HG03196 (cell line): ENCODE measurements at regions not wholly inside any gene's neighbourhood (a gene's known extent, or its start where the extent isn't known, plus 50 kb on each side); places are given as distances from the start of the nearest gene placed in this dataset.
"Not testable (repeated sequence)": the region's sequence is repeated elsewhere in the genome, so short reads cannot be mapped to it uniquely, and the experiment has no call there.

Source experiments
- ATAC-seq: cut with Tn5 transposase; IDR thresholded peaks from one replicate; pipeline ENCODE4 v1.9.1; 2021; ENCODE audit not compliant: unreplicated experiment

DNA sequence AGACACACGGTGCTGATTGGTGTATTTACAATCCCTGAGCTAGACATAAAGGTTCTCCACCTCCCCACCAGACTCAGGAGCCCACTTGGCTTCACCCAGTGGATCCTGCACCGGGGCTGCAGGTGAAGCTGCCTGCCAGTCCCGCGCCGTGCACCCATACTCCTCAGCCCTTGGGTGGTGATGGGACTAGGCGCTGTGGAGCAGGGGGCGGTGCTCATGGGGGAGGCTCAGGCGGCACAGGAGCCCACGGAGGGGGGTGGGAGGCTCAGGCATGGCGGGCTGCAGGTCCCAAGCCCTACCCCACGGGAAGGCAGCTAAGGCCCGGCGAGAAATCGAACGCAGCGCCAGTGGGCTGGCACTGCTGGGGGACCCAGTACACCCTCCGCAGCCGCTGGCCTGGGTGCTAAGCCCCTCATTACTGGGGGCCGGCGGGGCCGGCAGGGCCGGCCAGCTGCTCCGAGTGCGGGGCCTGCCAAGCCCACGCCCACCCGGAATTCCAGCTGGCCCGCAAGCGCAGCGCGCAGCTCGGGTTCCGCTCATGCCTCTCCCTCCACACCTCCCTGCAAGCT lies 1447.2 kb downstream of the RAPGEF2 start:
- ATAC-seq, result not testable (repeated sequence)

DNA sequence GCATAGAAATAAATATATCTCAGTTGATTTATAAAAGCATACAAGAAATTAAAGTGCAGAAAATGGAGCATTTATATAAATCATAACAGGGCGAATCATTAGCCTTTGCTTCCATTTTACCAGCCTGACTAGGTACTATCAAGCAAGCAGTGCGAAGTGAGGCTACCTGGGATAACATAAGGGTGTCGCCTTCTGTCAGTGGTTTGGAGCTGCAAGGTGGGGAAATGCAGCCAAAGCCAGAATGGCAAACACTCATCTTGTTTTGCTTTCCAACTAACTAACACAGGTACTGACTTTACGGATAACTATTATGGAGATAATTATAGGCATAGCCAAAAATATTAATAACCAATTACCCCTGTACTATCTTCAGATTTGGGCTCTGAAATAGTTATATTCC lies 1459.8 kb downstream of the RAPGEF2 start:
- ATAC-seq, result no peak

GRCh38 chr4:160563552-160564282 lies 1460.8 kb downstream of the RAPGEF2 start:
- ATAC-seq, result no peak

GRCh38 chr4:160567634-160568033 lies 1464.8 kb downstream of the RAPGEF2 start:
- no peak for ATAC-seq

DNA sequence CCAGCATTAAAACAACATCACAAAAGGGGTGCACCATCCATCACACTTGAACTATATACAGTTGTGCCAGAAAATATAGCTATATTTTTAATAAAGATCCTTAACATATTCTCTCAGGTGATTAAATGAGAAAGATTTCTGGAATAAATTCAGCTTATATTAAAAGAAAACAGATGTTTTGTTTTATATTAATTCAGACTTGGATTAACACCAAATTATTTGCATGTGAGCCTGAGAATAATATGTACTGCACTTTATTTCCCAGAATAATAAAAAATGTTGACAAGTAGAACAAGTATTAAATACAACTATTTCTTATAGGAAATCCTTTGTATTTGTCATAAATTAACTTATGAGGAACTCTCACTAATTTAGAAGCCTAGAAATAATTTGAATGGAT lies 1467.4 kb downstream of the RAPGEF2 start:
- ATAC-seq, result no peak

DNA sequence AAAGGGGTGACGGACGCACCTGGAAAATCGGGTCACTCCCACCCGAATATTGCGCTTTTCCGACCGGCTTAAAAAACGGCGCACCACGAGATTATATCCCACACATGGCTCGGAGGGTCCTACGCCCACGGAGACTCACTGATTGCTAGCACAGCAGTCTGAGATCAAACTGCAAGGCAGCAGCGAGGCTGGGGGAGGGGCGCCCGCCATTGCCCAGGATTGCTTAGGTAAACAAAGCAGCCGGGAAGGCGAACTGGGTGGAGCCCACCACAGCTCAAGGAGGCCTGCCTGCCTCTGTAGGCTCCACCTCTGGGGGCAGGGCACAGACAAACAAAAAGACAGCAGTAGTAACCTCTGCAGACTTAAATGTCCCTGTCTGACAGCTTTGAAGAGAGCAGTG lies 1471.4 kb downstream of the RAPGEF2 start:
- ATAC-seq, result not testable (repeated sequence)

GRCh38 chr4:160580581-160580980 lies 1477.7 kb downstream of the RAPGEF2 start:
- ATAC-seq, result no peak

GRCh38 chr4:160592258-160592657 lies 1489.4 kb downstream of the RAPGEF2 start:
- no peak for ATAC-seq

GRCh38 chr4:160595646-160596045 lies 1492.8 kb downstream of the RAPGEF2 start:
- ATAC-seq, result no peak

DNA sequence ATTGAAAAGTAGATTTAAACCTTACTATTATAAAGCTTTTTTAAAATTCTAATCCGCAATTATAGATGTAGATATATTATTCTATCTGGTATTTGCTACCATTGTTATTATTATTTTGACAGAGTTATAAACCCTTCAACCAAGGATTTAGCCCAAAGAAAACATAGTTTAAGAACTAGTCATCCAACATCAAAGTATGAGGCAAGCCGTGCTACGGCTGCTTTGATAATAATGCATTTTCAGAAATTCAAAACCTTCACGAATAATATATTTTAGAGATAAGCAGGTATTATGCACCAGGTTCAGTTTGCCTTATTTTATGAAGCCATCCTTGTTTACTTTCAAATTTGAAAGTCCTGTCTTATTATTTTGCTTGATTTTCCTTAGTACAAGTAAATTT lies 1501.7 kb downstream of the RAPGEF2 start:
- ATAC-seq, result no peak

DNA sequence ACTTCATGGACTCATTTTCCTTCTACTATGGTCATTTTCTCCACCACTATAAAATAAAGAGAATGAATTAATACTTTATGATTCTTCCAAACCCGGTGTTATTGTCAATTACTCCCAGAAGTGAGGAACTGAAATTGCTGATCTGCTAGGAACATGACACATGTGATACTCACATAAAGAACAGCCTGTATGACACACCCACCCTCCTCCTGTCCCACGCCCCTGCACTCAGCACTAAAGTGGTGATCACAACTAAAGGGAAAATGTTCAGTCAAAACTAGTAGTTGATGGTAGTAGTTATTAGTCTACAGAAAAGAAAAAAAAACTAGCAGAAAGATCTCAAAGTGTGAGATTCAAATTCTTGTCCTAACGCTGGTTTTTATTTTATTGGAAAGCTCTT lies 1508.3 kb downstream of the RAPGEF2 start:
- ATAC-seq, result no peak

DNA sequence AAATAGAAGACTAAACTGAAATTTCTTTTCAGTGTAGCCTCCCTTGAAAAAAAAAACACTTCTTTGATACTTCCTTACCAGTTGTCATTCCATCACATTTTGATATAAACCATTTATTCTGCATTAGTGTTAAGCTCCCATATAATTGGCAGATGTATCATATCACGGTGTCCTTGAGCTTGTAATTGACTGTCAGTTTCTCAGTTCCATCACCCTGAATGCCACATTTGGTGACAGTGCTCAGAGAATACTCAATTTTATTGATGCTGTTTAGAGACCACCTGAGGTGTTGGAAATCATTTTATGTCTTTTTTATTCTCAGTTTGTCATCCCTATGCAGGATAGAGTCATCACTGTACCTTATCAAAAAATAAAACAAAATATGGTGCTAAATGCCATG lies 1528.2 kb downstream of the RAPGEF2 start:
- no peak for ATAC-seq

GRCh38 chr4:160652790-160653189 lies 1511.0 kb downstream of the FSTL5 start:
- ATAC-seq, result no peak

DNA sequence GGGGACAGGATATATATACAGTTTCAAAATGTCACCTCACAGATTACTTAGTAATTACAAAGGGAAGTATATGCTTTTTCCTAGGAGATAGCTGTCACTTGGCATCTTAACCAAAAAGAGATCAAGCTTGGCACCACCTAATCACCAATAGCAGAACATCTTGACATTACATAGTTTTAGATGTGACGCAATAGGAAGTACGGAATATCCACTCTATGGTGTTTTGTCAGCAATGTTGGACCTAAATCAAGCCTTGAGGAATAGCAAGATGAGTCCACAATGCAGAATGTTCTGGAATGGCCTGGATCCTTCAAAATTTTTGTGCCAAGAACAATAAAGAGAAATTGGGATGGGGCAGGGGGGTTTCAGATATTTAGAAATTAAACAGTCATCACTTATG lies 1488.2 kb downstream of the FSTL5 start:
- no peak for ATAC-seq

- ATAC-seq, result no peak
These were observed 1478.1 kb downstream of the FSTL5 start for GRCh38 chr4:160685729-160686128.

DNA sequence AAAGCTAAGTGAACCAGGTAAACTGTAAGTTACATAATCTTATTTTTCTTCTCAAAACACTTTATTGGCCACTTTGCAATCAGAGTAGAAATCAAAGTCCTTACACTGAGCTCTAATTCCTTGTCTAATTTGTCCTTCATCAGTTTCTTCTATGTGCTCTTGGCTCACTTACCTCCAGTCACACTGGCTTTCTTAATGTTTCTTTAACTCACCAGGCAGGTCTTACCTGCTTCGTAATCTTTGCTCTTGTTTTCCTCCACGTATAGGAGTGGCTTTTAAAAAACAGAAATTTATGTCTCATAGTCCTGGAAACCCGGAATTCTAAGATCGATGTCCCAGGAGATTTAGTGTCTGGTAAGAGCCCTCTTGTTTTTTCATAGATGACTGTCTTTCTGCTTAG lies 1462.1 kb downstream of the FSTL5 start:
- ATAC-seq, result no peak

- ATAC-seq, result no peak
These were observed 1454.8 kb downstream of the FSTL5 start for GRCh38 chr4:160709026-160709425.

GRCh38 chr4:160709546-160709945 lies 1454.3 kb downstream of the FSTL5 start:
- ATAC-seq, result no peak

DNA sequence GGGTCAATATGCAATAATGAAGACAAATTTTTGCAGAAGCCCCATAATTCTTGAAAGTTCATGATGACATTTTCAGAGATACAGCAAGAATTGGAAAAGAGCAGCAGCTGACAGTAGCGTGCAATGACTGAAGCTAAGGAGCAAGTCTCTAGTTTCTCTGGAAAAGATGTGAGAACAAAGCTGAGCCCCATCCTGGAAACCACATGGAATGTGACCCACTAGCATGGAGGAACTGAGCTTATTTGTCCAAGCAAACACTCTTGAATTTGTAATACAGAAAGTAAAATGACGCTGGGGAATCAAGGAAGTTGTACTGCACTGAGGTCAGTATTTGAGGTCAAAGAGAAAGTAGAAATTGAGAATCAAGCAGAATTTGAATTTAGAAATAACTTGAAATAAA lies 1447.2 kb downstream of the FSTL5 start:
- ATAC-seq, result no peak

DNA sequence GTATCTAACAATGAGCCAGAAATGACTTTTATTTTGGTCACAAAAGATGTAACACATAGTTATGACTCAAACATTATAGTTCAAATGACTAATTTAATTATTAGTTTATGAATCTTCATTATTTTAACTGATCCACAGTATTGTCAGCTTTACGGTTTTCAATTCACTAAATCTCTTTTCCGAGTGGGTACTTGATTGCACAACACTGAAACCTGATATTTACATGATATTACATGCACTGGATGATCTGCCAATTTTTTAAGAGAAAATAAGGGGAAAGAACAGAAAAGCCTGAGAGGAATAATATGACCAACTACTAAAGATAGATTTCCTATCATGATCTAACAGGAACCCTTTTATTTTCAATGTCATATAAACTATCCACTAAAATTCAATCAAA lies 1446.0 kb downstream of the FSTL5 start:
- no peak for ATAC-seq

DNA sequence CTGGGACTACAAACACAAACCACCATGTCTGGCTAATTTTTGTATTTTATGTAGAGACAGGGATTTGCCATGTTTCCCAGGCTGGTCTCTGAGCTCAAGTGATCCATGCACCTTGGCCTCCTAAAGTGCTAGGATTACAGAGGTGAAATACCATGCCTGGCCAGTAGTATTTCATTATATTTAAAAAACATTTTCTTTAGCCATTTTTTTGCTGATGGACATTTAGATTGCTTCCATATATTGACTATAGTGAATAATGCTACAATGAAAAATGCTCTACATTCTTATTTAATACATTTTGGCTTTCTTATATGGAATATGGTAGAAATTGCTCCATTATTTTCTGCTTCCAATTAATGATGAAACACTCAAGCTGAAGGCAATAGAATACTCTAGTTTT lies 1439.7 kb downstream of the FSTL5 start:
- no peak for ATAC-seq

DNA sequence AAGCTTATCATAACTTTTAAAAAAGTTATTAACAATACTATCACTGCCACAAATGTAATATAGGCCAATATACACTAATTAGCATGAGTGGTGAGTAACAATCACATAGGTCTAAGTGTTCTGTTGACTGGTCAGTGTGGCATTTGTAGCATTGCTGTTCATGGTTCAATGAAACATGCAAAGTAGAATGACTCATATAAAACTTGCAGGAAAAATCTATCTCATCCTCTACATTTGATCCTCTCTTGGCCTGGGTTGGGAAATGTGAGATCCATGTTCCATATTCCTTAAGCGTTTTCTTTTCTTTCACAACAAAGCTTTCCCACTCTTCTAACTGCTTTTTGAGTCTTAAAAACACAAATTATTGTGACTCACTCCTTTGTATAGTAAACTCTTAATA lies 1418.7 kb downstream of the FSTL5 start:
- no peak for ATAC-seq

GRCh38 chr4:160746585-160746984 lies 1417.2 kb downstream of the FSTL5 start:
- not testable (repeated sequence) for ATAC-seq
